Hematopoietic multipotent progenitor cell treated with erythropoietin and hydrocortisone succinate and interleukin-3 and kit ligand, for 17 days (in vitro differentiated cells): ENCODE measurements at regions not wholly inside any gene's neighbourhood (a gene's known extent, or its start where the extent isn't known, plus 50 kb on each side); places are given as distances from the start of the nearest gene placed in this dataset.

Experiments used
- DNase-seq: peaks from one replicate; pipeline ENCODE4 v3.0.0-alpha.2; 2015; ENCODE audit warnings: low spot score

DNA sequence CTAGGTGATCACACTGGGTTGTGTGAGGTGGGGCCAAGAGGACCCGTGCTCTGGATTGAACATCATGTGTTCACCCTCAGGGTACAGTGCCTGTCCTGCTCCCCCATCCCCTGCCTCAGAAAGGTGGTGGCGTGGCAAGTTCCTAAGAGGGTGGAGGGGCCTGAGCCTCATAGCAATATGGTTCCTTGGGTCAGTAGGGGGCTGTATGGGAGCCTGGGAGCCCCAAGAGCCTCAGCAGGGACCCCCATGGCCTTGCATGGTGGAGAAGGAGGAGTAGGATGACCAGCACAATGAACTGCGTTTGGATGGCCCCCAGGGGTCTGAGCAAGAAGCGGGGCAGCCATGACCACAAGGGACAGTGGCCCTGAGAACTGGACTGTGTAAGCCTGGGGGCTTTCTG lies 89.6 kb upstream of the SHB start:
- no peak for DNase-seq

DNA sequence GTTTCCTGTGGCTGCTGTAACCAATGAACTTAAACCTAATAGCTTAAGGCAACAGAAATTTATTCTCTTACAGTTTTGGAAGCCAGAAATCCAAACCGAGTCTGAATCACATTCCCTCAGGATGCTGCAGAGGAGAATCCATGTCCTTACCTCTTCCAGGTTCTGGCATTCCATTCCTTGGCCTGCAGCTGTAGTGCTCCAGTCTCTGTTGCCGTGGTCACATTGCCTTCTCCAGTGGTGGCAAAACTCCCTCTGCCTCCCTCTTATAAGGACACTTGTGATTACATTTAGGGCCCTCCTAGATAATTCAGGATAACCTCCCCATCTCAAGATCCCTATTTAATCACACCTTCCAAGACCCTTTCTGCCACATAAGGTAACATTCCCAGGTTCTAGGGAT lies 88.7 kb upstream of the SHB start:
- DNase-seq = no peak

- DNase-seq = no peak
Measured at GRCh38 chr9:38154501-38155421, 85.7 kb upstream of the SHB start.

DNA sequence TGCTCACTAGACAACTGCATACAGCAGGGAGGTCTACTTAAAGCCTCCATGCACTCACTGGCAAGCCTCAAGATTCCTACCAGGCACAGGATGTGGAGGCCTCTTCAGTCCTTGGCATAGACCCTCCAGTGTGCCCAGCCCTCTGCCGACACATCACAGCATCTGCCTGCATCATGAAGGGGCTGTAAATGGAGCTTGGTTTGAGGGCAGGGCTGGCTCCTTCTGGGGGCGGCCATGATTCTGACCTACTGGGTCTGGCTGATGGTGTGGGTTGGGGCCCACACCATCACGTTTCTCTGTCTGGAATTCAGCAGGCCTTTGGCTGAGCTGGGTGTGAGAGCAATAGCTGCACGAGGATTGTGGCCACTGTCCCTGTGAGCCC lies 84.9 kb upstream of the SHB start:
- DNase-seq = no peak

- no peak for DNase-seq
Measured at GRCh38 chr9:38153152-38153909, 84.3 kb upstream of the SHB start.

DNA sequence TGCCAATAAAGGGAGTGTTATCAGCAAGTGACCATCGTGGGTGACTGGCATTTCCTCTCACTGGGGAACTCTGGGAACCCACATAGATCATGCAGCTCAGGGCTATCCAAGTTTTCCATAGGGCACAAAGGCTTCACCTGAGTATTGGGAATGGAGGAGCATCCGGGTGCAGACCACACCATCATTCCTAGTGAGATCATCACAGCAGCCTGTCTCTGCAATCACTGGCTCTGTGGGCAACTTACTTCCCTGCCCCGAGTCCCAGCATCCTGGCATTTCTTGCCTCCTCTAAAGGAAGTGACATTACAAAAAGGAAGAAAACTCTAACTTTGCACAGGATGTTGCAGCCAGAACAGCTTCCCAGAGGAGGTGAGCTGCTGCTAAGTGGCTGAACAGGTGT lies 80.6 kb upstream of the SHB start:
- DNase-seq = no peak

DNA sequence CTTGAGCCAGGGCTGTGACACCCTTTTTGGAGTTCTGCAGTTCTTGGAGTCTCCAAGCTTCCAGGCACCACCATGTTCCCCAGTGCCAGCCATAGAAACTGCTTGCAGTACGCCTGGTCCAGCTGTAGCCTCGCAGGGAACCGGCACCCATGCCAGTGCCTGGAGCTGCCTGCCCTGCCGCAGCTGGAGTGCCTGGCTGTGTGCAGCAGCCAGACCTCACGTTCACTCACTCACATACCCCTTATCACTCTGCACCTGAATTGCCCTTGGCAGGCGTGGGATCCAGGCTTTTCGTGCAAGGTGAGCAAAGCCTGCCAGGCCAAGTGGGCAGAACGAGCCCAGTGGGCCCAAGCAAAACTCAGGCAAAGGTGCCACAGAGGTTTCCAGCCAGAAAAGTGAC lies 77.8 kb upstream of the SHB start:
- DNase-seq = no peak

GRCh38 chr9:38145526-38146053 lies 76.6 kb upstream of the SHB start:
- no peak for DNase-seq

- no peak for DNase-seq
Measured at GRCh38 chr9:38144421-38144820, 75.4 kb upstream of the SHB start.

GRCh38 chr9:38141746-38142591 lies 72.9 kb upstream of the SHB start:
- DNase-seq = no peak

GRCh38 chr9:38138276-38138675 lies 69.2 kb upstream of the SHB start:
- no peak for DNase-seq

- no peak for DNase-seq
Measured at GRCh38 chr9:38137342-38137741, 68.3 kb upstream of the SHB start.

DNA sequence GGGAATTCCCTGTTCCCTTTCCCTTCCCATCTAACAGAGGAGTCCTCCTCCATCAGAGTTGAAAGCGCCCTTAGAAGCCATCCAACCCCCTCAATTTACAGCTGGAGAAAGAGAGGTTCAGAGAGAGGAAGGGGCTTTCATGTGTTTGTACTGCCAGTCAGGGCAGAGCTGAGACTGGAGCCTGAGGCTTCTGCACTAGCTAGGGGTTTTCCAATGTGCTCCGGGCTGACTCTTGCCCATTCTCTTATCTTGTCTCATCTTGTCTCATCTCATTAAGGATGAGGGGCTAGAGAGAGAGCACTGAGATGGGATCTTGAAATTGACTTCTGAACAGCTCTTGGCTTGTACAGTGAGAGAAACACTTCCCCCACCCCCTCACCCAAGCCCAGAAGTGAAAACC lies 67.4 kb upstream of the SHB start:
- DNase-seq = no peak

DNA sequence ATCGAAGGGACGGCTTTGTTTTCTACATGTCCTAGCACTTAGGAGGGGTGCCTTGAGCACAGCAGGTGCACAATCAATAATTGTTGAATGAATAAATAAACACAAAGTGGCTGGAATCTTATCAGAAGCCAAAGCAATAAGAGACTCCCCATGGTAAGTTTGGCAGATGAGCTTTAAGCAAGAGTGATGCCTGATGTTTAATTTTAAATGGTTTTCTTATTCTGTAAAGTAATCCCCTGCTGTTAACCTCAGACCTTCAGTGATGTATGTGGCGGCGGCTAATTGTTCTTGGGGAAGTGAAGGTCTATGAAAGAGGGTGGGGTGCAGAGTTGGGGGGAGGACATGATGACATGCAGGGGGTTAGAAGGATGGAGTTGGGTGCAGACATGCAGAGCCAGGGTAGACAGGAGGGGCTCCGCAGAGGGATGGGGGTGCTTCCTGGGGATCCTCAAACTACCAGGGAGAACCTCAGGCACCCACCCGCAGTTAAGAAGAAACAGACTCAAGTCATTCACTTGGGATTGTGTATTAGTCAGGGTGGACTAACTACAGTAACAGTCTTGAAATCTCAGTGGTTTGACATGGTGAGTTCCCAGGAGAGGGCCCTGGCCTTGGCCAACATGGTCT lies 65.7 kb upstream of the SHB start:
- DNase-seq = no peak

GRCh38 chr9:38133595-38133994 lies 64.6 kb upstream of the SHB start:
- DNase-seq = no peak

- DNase-seq = no peak
Measured at GRCh38 chr9:38132956-38133355, 63.9 kb upstream of the SHB start.

DNA sequence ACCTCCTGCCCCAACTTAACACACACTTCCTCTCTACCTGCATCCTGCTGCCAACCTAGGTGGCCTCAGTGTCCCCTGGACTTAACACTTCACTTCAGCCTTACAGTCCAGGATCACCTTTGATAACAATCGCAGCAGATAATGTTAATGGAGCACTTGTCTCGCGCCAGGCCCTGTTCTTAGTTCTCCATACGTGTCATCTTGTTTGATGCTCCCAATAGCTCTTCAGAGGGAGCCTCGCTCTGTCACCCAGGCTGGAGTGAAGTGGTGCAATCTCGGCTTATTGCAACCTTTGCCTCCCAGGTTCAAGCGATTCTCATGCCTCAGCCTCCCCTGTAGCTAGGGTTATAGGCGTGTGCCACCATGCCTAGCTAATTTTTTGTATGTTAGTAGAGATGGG lies 62.7 kb upstream of the SHB start:
- DNase-seq = no peak

DNA sequence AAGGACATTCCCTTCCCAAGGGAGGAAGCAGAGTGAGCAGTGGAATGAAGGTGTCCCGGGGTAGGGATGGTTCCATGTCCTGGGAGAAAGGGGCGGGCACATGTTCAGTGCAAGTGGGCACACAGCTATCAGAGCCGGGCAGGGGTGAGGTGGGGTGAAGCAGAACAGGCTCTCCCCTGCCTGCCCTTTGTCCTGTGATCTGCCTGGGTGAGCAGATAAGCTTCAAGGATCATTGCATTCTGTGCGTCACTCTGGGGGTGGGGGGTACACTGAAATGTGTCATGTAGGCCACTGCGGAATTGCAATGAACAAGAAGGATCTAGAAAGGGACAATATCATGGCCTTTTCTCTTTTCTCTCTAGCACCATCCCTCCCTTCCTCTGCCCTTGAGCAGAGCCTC lies 61.7 kb upstream of the SHB start:
- peak; percentile 7 for DNase-seq

DNA sequence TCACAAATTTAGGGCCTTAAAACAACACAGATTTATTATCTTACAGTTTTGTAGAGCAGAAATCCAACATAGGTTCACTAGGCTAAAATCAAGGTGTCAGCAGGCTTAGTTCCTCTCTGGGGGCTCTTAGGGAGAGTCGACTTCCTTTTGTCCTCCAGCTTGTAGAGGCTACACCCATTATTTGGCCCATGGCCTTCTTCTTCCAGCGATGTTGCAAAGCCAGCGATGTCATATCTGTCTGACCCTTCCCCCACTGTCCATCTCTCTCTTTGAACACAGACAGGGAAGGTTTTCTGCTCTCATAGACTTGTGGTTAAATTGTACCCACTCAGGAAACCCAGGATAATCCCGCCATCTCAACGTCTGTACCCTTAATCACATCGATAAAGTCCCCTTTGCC lies 60.3 kb upstream of the SHB start:
- no peak for DNase-seq

GRCh38 chr9:38128752-38129270 lies 59.8 kb upstream of the SHB start:
- no peak for DNase-seq

DNA sequence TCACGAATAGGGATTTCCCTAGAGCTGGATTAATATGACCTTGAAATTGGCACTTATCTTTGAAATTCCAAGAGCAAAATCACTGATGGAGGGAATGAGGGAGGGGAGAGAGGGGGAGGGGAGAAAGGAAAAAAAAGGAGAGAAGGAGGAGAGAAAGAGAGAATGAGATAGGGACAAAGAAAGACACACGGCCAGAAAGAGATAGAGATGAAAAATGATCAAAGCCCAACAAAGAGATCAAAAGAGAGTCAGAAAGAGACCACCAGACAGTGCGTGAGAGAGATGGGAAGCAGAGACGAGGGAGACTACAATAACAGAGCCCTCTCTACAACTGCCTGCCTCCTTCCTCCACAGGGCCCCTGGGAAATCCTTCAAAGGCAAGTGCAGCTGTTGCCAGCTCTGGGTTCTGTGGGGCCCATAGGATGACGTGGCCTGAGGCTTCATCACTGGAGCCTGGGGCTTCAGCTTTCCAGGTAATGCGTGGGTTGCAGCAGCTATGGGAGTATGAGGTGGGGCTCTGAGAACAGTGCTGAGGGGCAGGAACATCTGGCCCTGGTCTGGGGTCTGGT lies 58.3 kb upstream of the SHB start:
- no peak for DNase-seq
